ENCODE measurements at regions not wholly inside any gene's neighbourhood (a gene's known extent, or its start where the extent isn't known, plus 50 kb on each side); places are given as distances from the start of the nearest gene placed in this dataset.

GRCh38 chr14:86723254-86723624, 1193.3 kb downstream of the FLRT2 start:
- TF ChIP-seq EZH2 (IDR thresholded peaks at IDR 0.05; ENCODE audit: low read depth) = no peak
- no peak for TF ChIP-seq CTCF (conservative IDR thresholded peaks at IDR 0.05)

GRCh38 chr14:86722612-86723253, 1192.8 kb downstream of the FLRT2 start:
- intact Hi-C loops (cut with micrococcal nuclease; ENCODE audit: unreplicated experiment) = no loop called here
- TF ChIP-seq EZH2 (IDR thresholded peaks at IDR 0.05; ENCODE audit: low read depth) (no peak), CTCF (conservative IDR thresholded peaks at IDR 0.05) (no peak)
- Histone ChIP-seq H3K9me2 (ENCODE audit: insufficient read depth) (no peaks in the 10 kb centered on the region), H3K79me2 (ENCODE audit: low read depth) (no peaks in the 10 kb centered on the region), H3K9me3 (ENCODE audit: insufficient read depth, low read depth) (no peaks in the 10 kb centered on the region), H3K36me3 (ENCODE audit: low read depth) (no peaks in the 10 kb centered on the region), H2AFZ (no peak overlapping the region), H3K27me3 (ENCODE audit: insufficient read depth, low read depth) (no peaks in the 10 kb centered on the region), H3K4me3 (no peak overlapping the region), H3K4me2 (no peak overlapping the region), H3K4me1 (replicated peaks; ENCODE audit: insufficient read depth) (no peaks in the 10 kb centered on the region), H4K20me1 (ENCODE audit: insufficient read depth) (no peaks in the 10 kb centered on the region), H3F3A (ENCODE audit: insufficient read depth, low read depth) (no peaks in the 10 kb centered on the region), H3K27ac (no peak overlapping the region)
- DNase-seq = no peak
- CTCF ChIA-PET = no interaction called here
- BruUV-seq (replicated peaks) = no TSS peak
- POLR2A ChIA-PET (ENCODE audit: unreplicated experiment) = no interaction called here

More at GRCh38 chr14:86723254-86723624, 1193.3 kb downstream of the FLRT2 start:
- POLR2A ChIA-PET (ENCODE audit: unreplicated experiment) = no interaction called here
- no peak overlapping the region for H3K4me3 ChIP-seq
- H3K9me2 ChIP-seq (ENCODE audit: insufficient read depth) = no peaks in the 10 kb centered on the region
- no peak overlapping the region for H3K4me2 ChIP-seq
- H3K4me1 ChIP-seq (replicated peaks; ENCODE audit: insufficient read depth) = no peaks in the 10 kb centered on the region
- CTCF ChIA-PET = no interaction called here
- H3K27ac ChIP-seq = no peak overlapping the region
- no peaks in the 10 kb centered on the region for H4K20me1 ChIP-seq (ENCODE audit: insufficient read depth)
- intact Hi-C loops (cut with micrococcal nuclease; ENCODE audit: unreplicated experiment) = no loop called here
- H2AFZ ChIP-seq = no peak overlapping the region
- H3F3A ChIP-seq (ENCODE audit: insufficient read depth, low read depth) = no peaks in the 10 kb centered on the region
- no peak for DNase-seq
- H3K79me2 ChIP-seq (ENCODE audit: low read depth) = no peaks in the 10 kb centered on the region
- no peaks in the 10 kb centered on the region for H3K9me3 ChIP-seq (ENCODE audit: insufficient read depth, low read depth)
- BruUV-seq (replicated peaks) = no TSS peak
- H3K36me3 ChIP-seq (ENCODE audit: low read depth) = no peaks in the 10 kb centered on the region
- no peaks in the 10 kb centered on the region for H3K27me3 ChIP-seq (ENCODE audit: insufficient read depth, low read depth)

- H3K4me2 ChIP-seq = no peak overlapping the region
- TF ChIP-seq CTCF (conservative IDR thresholded peaks at IDR 0.05) (no peak), EZH2 (IDR thresholded peaks at IDR 0.05; ENCODE audit: low read depth) (no peak)
- no peaks in the 10 kb centered on the region for H3F3A ChIP-seq (ENCODE audit: insufficient read depth, low read depth)
- H3K27ac ChIP-seq = no peak overlapping the region
- CTCF ChIA-PET = no interaction called here
- POLR2A ChIA-PET (ENCODE audit: unreplicated experiment) = no interaction called here
- BruUV-seq (replicated peaks) = no TSS peak
- no peaks in the 10 kb centered on the region for H3K9me2 ChIP-seq (ENCODE audit: insufficient read depth)
- no peaks in the 10 kb centered on the region for H3K27me3 ChIP-seq (ENCODE audit: insufficient read depth, low read depth)
- no peaks in the 10 kb centered on the region for H3K36me3 ChIP-seq (ENCODE audit: low read depth)
- H2AFZ ChIP-seq = no peak overlapping the region
- no peaks in the 10 kb centered on the region for H3K79me2 ChIP-seq (ENCODE audit: low read depth)
- H3K4me3 ChIP-seq = no peak overlapping the region
- H3K4me1 ChIP-seq (replicated peaks; ENCODE audit: insufficient read depth) = no peaks in the 10 kb centered on the region
- intact Hi-C loops (cut with micrococcal nuclease; ENCODE audit: unreplicated experiment) = no loop called here
- H3K9me3 ChIP-seq (ENCODE audit: insufficient read depth, low read depth) = no peaks in the 10 kb centered on the region
- no peaks in the 10 kb centered on the region for H4K20me1 ChIP-seq (ENCODE audit: insufficient read depth)
- DNase-seq = no peak
Measured at GRCh38 chr14:86714575-86714974, 1184.6 kb downstream of the FLRT2 start.

Measured in PC-9 (cell line).